HEK293T (cell line): ENCODE measurements at regions not wholly inside any gene's neighbourhood (a gene's known extent, or its start where the extent isn't known, plus 50 kb on each side); places are given as distances from the start of the nearest gene placed in this dataset.

Source experiments
- CTCF ChIA-PET: fragments of 350-600 bp; formaldehyde crosslinking; extraction: SDS; loops from one replicate; lab custom pipeline; 2021; ENCODE audit warnings: antibody characterized with exemption, inconsistent platforms; lab: Yijun Ruan, JAX
- POLR2A ChIA-PET: fragments of 350-600 bp; formaldehyde crosslinking; extraction: SDS; loops from one replicate; lab custom pipeline; 2020; ENCODE audit warnings: antibody characterized with exemption, inconsistent platforms; lab: Yijun Ruan, JAX
- DNase-seq: peaks from one replicate; pipeline ENCODE4 v3.0.0; 2012; ENCODE audit warnings: mixed read lengths; ENCODE audit errors: extremely low spot score
- ARNT ChIP-seq: fragments of 450-650 bp; IDR thresholded peaks from 2 replicates; pipeline ENCODE4 v1.6.1; 2017; ENCODE audit warnings: mild to moderate bottlenecking
- BHLHE40 ChIP-seq: fragments of 450-650 bp; IDR thresholded peaks from 2 replicates; pipeline ENCODE4 v1.6.1; 2016; ENCODE audit warnings: mild to moderate bottlenecking, moderate library complexity, borderline replicate concordance
- CTBP1 ChIP-seq: fragments of 450-650 bp; IDR thresholded peaks from 2 replicates; pipeline ENCODE4 v1.6.1; 2016; ENCODE audit warnings: borderline replicate concordance
- ELF4 ChIP-seq: fragments of 450-650 bp; IDR thresholded peaks from 2 replicates; pipeline ENCODE4 v1.6.1; 2017; ENCODE audit warnings: antibody characterized with exemption
- FOXA1 ChIP-seq: fragments of 450-650 bp; IDR thresholded peaks from 2 replicates; pipeline ENCODE4 v1.6.1; 2016; ENCODE audit warnings: mild to moderate bottlenecking
- FOXK2 ChIP-seq: fragments of 450-650 bp; IDR thresholded peaks from 2 replicates; pipeline ENCODE4 v1.6.1; 2016; ENCODE audit warnings: mild to moderate bottlenecking
- FOXM1 ChIP-seq: fragments of 450-650 bp; IDR thresholded peaks from 2 replicates; pipeline ENCODE4 v1.6.1; 2017; ENCODE audit warnings: mild to moderate bottlenecking, borderline replicate concordance
- HDGF ChIP-seq: fragments of 450-650 bp; IDR thresholded peaks from 2 replicates; pipeline ENCODE4 v1.6.1; 2017; ENCODE audit warnings: antibody characterized with exemption, borderline replicate concordance
- L3MBTL2 ChIP-seq: fragments of 450-650 bp; conservative IDR thresholded peaks from 2 replicates; pipeline ENCODE4 v1.6.1; 2016; ENCODE audit warnings: mild to moderate bottlenecking
- LEF1 ChIP-seq: fragments of 450-650 bp; IDR thresholded peaks from 2 replicates; pipeline ENCODE4 v1.6.1; 2017; ENCODE audit warnings: mild to moderate bottlenecking, borderline replicate concordance
- NFRKB ChIP-seq: fragments of 450-650 bp; IDR thresholded peaks from 2 replicates; pipeline ENCODE4 v1.6.1; 2016; ENCODE audit warnings: mild to moderate bottlenecking, moderate library complexity
- PKNOX1 ChIP-seq: fragments of 450-650 bp; IDR thresholded peaks from 2 replicates; pipeline ENCODE4 v1.6.1; 2016
- SP1 ChIP-seq: fragments of 450-650 bp; IDR thresholded peaks from 2 replicates; pipeline ENCODE4 v1.6.1; 2017
- SUZ12 ChIP-seq: fragments of 450-650 bp; IDR thresholded peaks from 2 replicates; pipeline ENCODE4 v1.6.1; 2016; ENCODE audit warnings: mild to moderate bottlenecking
- TARDBP ChIP-seq: fragments of 450-650 bp; IDR thresholded peaks from 2 replicates; pipeline ENCODE4 v1.6.1; 2016
- ZNF384 ChIP-seq: fragments of 450-650 bp; IDR thresholded peaks from 2 replicates; pipeline ENCODE4 v1.6.1; 2016

- TF ChIP-seq TARDBP (no peak), HDGF (no peak), LEF1 (no peak), ELF4 (no peak), ARNT (no peak), L3MBTL2 (no peak), FOXK2 (no peak), BHLHE40 (no peak), SUZ12 (no peak), FOXA1 (no peak)
- CTCF ChIA-PET, result no interaction called here
- no peak for DNase-seq
- POLR2A ChIA-PET, result no interaction called here
Observed at GRCh38 chr18:60099709-60100108, 199.9 kb downstream of the PMAIP1 start.

GRCh38 chr18:60096428-60096827, 196.6 kb downstream of the PMAIP1 start:
- DNase-seq, result no peak
- ChIA-PET CTCF (no interaction called here), POLR2A (no interaction called here)
- TF ChIP-seq FOXM1 (no peak), SP1 (no peak), LEF1 (no peak), NFRKB (no peak), PKNOX1 (no peak), FOXA1 (no peak), ARNT (no peak)

GRCh38 chr18:60092073-60092472, 192.3 kb downstream of the PMAIP1 start:
- POLR2A ChIA-PET, result no interaction called here
- TF ChIP-seq ARNT (no peak), CTBP1 (no peak), FOXK2 (no peak), ELF4 (no peak), FOXA1 (no peak), NFRKB (no peak), BHLHE40 (no peak), HDGF (no peak), PKNOX1 (no peak)
- CTCF ChIA-PET, result no interaction called here
- no peak for DNase-seq

GRCh38 chr18:60090170-60090569, 190.4 kb downstream of the PMAIP1 start:
- DNase-seq, result no peak
- no peak for TF ChIP-seq LEF1
- POLR2A ChIA-PET, result no interaction called here
- CTCF ChIA-PET, result interaction anchor here (0.9 kb wide), 1 partner anchor 28 kb away, joined by 4 read pairs; no protein-coding TSS in a partner anchor

- DNase-seq, result no peak
- ChIA-PET POLR2A (no interaction called here), CTCF (no interaction called here)
- TF ChIP-seq ARNT, result no peak
- TF ChIP-seq FOXK2, result no peak
- TF ChIP-seq FOXM1, result no peak
- no peak for TF ChIP-seq ELF4
- no peak for TF ChIP-seq BHLHE40
- no peak for TF ChIP-seq SUZ12
- no peak for TF ChIP-seq FOXA1
Observed at GRCh38 chr18:60082790-60083189, 183.0 kb downstream of the PMAIP1 start.

- CTCF ChIA-PET, result no interaction called here
- no peak for DNase-seq
- POLR2A ChIA-PET, result no interaction called here
- TF ChIP-seq TARDBP, result no peak
- TF ChIP-seq CTBP1, result no peak
- TF ChIP-seq LEF1, result no peak
- TF ChIP-seq FOXK2, result no peak
- no peak for TF ChIP-seq NFRKB
- no peak for TF ChIP-seq ELF4
- TF ChIP-seq FOXM1, result no peak
- no peak for TF ChIP-seq BHLHE40
- no peak for TF ChIP-seq SUZ12
- TF ChIP-seq SP1, result no peak
- TF ChIP-seq L3MBTL2, result no peak
- no peak for TF ChIP-seq HDGF
- no peak for TF ChIP-seq ARNT
- no peak for TF ChIP-seq FOXA1
- no peak for TF ChIP-seq ZNF384
Observed at GRCh38 chr18:60082282-60082681, 182.5 kb downstream of the PMAIP1 start.

GRCh38 chr18:60075477-60075876, 175.7 kb downstream of the PMAIP1 start:
- ChIA-PET CTCF (interaction anchor here (0.5 kb wide), 1 partner anchor 1142 kb away, joined by 3 read pairs; no protein-coding TSS in a partner anchor), POLR2A (no interaction called here)
- TF ChIP-seq L3MBTL2 (no peak), TARDBP (no peak), BHLHE40 (no peak), FOXA1 (no peak), ZNF384 (no peak), HDGF (no peak), NFRKB (no peak), FOXK2 (no peak), PKNOX1 (no peak), SUZ12 (no peak), ELF4 (no peak), SP1 (no peak), FOXM1 (no peak), CTBP1 (no peak), LEF1 (no peak)
- DNase-seq, result no peak
